AG04450 (cell line): ENCODE measurements at regions not wholly inside any gene's neighbourhood (a gene's known extent, or its start where the extent isn't known, plus 50 kb on each side); places are given as distances from the start of the nearest gene placed in this dataset.

ENCODE experiments used
- CTCF ChIA-PET: fragments of 300-600, 350-600 bp; formaldehyde crosslinking; extraction: SDS; loops from one replicate; lab custom pipeline; 2022; ENCODE audit warnings: antibody characterized with exemption, inconsistent platforms; lab: Charles Lee
- POLR2A ChIA-PET: fragments of 350-600 bp; formaldehyde crosslinking; extraction: SDS; loops from one replicate; lab custom pipeline; 2021; ENCODE audit warnings: antibody characterized with exemption, inconsistent platforms; lab: Yijun Ruan, JAX
- DNase-seq: peaks from one replicate; pipeline ENCODE4 v3.0.0-alpha.2; 2011; ENCODE audit warnings: low read depth, low spot score
- H3K27ac ChIP-seq: one replicate; pipeline ENCODE4 v1.5.1; 2012; ENCODE audit warnings: low read depth, low read length, control low read depth
- H3K27me3 ChIP-seq: one replicate; pipeline ENCODE4 v1.6.0; 2012; ENCODE audit warnings: low read length; ENCODE audit not compliant: control insufficient read depth, insufficient read depth
- H3K4me3 ChIP-seq: 2 replicates; pipeline ENCODE4 v1.5.1; 2011; ENCODE audit warnings: mild to moderate bottlenecking, low read depth, low read length, control low read depth
- H3K9me3 ChIP-seq: 2 replicates; pipeline ENCODE4 v1.5.1; 2012; ENCODE audit warnings: low read length; ENCODE audit not compliant: control insufficient read depth, insufficient read depth
- TF ChIP-seq, protein P1 (sequence below): IDR thresholded peaks from 2 replicates; pipeline ENCODE4 v1.5.1; 2011; ENCODE audit warnings: low read depth, low read length, control low read depth, inconsistent platforms

DNA sequence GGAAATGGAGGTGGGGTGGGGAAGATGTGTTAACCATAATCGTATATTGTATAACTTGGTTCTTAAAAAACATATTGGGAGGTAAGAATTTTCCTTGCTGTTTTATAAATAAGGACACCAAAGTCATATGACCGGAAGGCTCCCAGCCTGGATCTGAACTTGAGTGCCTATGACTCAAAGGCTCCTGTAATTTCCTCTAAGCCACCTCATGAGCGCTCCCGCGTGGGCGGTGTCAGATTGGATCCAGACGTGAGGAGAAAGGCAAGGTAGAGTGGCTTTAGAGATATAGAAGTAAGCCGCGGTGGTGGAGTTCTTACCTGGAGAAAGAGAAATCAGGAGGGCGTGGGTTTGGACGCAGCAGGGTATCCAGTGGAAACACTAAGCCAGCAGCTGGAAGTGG is 196.2 kb upstream of the NLRP1 start:
- Histone ChIP-seq H3K27me3 (no peaks in the 10 kb centered on the region), H3K4me3 (no peak overlapping the region), H3K27ac (peak overlapping the region; percentile 31), H3K9me3 (peaks cover 10% of the 10 kb centered on the region; the same call in 1 of the 2 replicates)
- CTCF ChIA-PET = no interaction called here
- no peak for DNase-seq
- POLR2A ChIA-PET = no interaction called here
- TF ChIP-seq, protein P1, sequence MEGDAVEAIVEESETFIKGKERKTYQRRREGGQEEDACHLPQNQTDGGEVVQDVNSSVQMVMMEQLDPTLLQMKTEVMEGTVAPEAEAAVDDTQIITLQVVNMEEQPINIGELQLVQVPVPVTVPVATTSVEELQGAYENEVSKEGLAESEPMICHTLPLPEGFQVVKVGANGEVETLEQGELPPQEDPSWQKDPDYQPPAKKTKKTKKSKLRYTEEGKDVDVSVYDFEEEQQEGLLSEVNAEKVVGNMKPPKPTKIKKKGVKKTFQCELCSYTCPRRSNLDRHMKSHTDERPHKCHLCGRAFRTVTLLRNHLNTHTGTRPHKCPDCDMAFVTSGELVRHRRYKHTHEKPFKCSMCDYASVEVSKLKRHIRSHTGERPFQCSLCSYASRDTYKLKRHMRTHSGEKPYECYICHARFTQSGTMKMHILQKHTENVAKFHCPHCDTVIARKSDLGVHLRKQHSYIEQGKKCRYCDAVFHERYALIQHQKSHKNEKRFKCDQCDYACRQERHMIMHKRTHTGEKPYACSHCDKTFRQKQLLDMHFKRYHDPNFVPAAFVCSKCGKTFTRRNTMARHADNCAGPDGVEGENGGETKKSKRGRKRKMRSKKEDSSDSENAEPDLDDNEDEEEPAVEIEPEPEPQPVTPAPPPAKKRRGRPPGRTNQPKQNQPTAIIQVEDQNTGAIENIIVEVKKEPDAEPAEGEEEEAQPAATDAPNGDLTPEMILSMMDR = no peak

DNA sequence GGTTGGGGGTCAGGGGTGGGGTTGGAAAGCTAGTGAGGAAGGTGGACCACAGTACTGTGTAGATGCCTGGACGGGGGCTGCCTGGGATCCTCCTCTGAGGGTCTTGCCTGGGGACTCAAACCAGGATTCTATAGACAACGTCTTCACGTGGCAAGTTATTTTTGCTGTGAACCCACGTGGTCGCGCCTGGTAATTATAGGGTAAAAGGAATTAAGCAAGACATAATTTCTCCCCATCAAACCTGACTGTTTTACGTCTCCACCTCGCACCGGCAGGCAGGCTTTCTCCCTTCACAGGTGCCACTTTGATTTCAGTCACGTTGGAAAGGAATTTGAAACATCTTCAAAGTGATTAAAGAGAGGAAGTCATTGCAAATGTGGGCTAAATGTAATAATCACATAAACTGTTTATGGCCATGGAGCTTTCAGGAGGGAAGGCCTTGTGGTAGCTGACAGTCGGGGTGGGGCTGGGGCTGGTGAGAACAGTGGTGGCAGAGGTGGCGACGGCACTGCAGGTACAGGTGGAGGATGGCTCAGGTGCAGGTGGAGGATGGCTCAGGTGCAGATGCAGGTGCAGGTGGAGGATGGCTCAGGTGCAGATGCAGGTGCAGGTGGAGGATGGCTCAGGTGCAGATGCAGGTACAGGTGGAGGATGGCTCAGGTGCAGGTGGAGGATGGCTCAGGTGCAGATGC is 197.1 kb upstream of the NLRP1 start:
- Histone ChIP-seq H3K4me3 (no peak overlapping the region), H3K27ac (no peak overlapping the region), H3K27me3 (no peaks in the 10 kb centered on the region), H3K9me3 (peaks cover 10% of the 10 kb centered on the region; the same call in 1 of the 2 replicates)
- TF ChIP-seq, protein P1 = no peak
- no peak for DNase-seq
- CTCF ChIA-PET = no interaction called here
- POLR2A ChIA-PET = no interaction called here

DNA sequence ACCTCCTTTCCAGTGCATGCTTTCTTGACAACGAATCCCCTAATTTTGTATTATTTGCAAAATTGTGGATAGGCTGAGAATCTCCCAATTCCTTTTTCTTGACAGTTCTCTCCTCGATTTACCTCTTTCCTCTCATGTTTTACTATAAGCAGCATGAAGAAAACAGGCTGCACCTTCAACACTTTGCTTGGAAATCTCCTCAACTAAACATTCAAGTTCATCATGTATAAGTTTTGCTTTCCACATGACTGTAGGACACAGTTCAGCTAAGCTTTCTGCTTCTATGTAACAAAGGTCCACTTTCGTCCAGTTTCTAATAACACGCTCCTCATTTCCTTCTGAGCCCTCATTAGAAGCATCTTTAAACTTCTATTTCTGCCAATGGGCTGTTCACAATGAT is 199.0 kb upstream of the NLRP1 start:
- ChIA-PET CTCF (no interaction called here), POLR2A (no interaction called here)
- TF ChIP-seq, protein P1 = no peak
- no peak overlapping the region for H3K4me3 ChIP-seq
- H3K27me3 ChIP-seq = no peaks in the 10 kb centered on the region
- H3K9me3 ChIP-seq = peaks cover 10% of the 10 kb centered on the region; the same call in 1 of the 2 replicates
- H3K27ac ChIP-seq = no peak overlapping the region
- DNase-seq = no peak

DNA sequence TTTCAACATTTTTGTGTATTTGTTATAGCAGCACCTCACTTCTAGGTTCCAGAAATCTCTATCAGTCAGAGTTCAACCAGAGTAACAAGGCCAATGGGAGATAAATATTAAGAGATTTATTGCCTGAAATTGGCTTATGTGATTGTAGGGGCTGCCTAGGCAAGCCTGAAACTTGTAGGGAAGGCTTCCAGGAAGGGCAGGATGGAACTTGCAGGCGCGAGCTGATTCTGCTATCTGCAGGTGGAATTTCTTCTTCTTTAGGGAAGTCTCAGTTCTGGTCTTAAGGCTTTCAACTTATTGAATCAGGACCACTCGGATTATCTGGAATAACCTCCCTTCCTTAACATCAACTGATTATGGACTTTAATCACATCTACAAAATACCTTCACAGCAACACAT is 199.5 kb upstream of the NLRP1 start:
- Histone ChIP-seq H3K9me3 (peaks cover 10% of the 10 kb centered on the region; the same call in 1 of the 2 replicates), H3K4me3 (no peak overlapping the region), H3K27me3 (no peaks in the 10 kb centered on the region), H3K27ac (no peak overlapping the region)
- ChIA-PET POLR2A (no interaction called here), CTCF (no interaction called here)
- DNase-seq = no peak
- TF ChIP-seq, protein P1 = no peak

DNA sequence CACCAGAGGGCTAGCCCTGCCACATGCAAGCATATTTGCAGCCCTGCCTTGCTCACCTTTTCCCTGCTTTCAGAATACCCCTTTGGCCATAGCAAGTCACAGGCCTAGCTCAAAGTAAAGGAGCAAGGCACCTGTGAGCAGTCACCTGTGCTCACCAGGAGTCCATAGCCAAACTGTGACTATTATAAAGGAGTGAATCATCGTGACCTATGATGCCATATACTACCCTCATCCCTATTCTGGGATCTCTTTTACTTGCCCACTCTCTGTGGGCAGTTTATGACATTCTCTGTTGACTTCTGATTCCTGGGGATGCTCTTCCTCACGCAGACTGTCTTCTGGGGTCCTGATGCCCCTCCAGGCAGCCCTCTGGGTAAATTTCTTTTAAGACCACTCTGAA is 200.5 kb upstream of the NLRP1 start:
- H3K27me3 ChIP-seq = no peaks in the 10 kb centered on the region
- peaks cover 10% of the 10 kb centered on the region; the same call in 1 of the 2 replicates for H3K9me3 ChIP-seq
- DNase-seq = no peak
- CTCF ChIA-PET = interaction anchor here (1.9 kb wide), 1 partner anchor 9 kb away, joined by 4 read pairs; no protein-coding TSS in a partner anchor
- H3K27ac ChIP-seq = no peak overlapping the region
- POLR2A ChIA-PET = no interaction called here
- H3K4me3 ChIP-seq = no peak overlapping the region
- TF ChIP-seq, protein P1 = no peak
